Daoy (cell line): ENCODE measurements at regions not wholly inside any gene's neighbourhood (a gene's known extent, or its start where the extent isn't known, plus 50 kb on each side); places are given as distances from the start of the nearest gene placed in this dataset.

Experiments used
- DNase-seq: peaks from one replicate; pipeline ENCODE4 v3.0.0-alpha.2; 2015; ENCODE audit warnings: low read depth

DNA sequence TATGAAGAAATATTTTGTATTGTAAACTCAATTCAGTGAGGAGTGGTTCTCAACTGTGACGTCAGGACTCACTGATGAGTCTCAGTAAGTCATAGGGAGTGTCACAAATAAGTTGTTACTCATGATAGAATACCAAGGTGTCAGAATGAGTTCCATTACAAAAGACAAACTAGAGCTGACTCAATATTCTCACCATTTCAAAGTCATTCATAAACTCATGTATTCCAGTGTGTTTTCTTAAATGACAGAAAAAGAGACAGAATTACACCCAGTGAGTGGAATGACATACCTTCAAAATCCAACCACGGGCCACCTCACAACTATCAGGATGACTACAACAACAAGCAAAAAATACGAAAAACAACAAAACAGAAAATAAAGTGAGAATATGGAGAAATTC lies 321.5 kb downstream of the ENC1 start:
- no peak for DNase-seq

GRCh38 chr5:74316064-74316603 lies 324.4 kb downstream of the ENC1 start:
- DNase-seq: peak; percentile 98

GRCh38 chr5:74314906-74315305 lies 325.6 kb downstream of the ENC1 start:
- DNase-seq: no peak

DNA sequence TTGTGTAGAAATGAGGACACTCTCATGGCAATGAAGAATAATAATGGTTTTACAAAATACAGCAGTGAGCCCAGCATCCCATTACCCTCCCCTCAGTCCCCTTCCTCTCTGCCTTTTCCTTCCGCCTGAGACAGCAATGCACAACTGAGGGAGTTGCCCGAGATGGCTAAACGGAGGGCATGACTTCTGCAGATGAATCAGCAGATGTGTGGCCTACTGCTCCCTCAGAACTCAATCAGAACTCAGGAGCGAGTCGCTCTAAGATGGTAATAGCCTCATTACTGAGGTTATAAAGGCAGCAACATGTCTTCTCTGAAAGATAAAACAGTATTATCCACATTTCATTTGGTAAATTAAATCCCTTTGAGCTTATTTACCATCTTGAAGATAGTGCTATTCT lies 326.6 kb downstream of the ENC1 start:
- DNase-seq: peak; percentile 16

GRCh38 chr5:74312746-74313145 lies 327.8 kb downstream of the ENC1 start:
- no peak for DNase-seq

DNA sequence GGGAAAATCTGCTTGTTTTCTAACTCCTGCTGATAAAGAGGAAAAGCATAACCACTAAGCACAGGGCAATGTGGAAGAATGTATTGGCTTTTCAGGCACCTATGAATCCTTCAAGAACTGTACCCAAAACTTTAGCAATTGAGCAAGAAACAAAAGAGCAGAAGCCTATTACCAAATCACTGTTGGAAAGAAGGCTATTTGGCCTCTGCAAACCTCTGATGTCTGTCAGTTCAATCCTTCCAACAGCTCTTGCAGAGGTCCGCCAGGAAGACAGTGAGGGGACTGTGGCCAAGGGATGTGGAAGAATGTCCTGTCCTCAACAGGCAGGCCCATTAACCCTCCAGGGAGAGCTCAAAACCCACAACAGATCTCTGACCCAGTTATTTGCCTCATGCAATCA lies 328.6 kb downstream of the ENC1 start:
- no peak for DNase-seq

DNA sequence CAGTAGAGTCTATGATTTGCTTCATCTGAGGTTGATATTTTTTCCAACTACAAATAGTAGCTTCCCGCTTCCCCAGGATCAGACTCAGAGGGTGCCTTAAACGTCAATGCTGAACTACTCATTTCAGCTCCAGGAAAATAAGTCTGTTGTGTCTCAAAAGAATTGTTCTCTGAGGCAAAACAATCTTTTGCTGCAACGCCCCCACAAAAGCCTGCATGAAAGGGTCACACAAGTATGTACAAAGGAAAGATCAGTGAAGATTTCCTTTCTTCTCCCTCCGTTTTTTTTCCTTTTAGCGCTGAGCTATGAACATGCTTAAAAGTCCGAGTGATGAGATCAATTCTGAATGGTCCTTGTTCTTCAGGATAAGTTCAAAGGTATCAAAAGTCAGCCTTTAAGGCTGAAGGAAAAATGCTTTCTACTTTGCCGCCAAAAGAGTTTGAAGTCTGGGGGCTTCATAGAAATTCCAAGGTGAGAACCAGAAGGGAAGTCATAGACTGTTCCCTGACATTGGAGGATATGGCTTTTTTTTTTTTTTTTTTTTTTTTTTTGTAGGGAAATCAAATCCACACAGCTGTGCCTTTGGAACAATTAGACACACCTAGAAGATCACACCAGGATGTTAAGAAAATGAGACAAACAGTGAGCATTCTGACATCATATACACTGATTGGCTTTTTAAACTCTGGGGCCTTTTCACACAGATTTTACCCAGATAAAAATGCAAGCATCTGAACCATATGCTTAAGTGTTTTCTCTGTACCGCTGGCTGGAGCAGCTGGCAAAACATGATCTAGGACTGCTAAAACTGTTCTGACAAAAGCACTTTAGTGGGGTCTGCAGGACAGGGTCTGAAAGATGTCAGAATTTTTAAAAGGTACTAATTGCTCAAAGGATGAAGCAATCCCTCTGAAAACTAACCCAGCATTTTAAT lies 329.3 kb downstream of the ENC1 start:
- no peak for DNase-seq

- DNase-seq: peak; percentile 77
These were observed 330.1 kb downstream of the ENC1 start for GRCh38 chr5:74310386-74310785.

GRCh38 chr5:74309050-74309449 lies 331.5 kb downstream of the ENC1 start:
- no peak for DNase-seq

GRCh38 chr5:74306845-74307244 lies 333.7 kb downstream of the ENC1 start:
- DNase-seq: no peak

- DNase-seq: no peak
These were observed 336.0 kb downstream of the ENC1 start for GRCh38 chr5:74304536-74304935.

GRCh38 chr5:74303578-74303977 lies 336.9 kb downstream of the ENC1 start:
- DNase-seq: no peak

- DNase-seq: no peak
These were observed 339.0 kb downstream of the ENC1 start for GRCh38 chr5:74301576-74301975.

- DNase-seq: no peak
These were observed 339.6 kb downstream of the ENC1 start for GRCh38 chr5:74300808-74301389.

- no peak for DNase-seq
These were observed 340.7 kb downstream of the ENC1 start for GRCh38 chr5:74299833-74300232.

GRCh38 chr5:74296685-74297408 lies 343.7 kb downstream of the ENC1 start:
- peak; percentile 25 for DNase-seq

DNA sequence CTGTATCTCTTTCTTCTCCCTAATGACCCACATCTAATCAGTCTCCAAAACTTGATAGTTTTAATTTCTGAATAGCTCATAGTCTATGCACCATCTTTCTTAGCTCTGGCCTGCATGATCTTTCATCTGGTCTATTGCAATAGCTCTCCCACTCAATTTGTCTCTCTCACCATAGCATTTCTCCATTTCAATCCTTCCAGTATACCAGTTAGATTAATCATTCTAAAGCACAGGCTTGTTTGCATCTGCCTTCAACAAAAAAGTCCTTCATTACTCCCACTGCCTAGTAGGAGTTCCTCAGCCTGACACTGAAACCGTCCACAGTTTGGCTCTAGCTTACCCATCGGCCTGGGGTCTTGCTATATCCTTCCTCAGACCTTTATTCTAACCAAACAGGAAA lies 344.9 kb downstream of the ENC1 start:
- DNase-seq: no peak

DNA sequence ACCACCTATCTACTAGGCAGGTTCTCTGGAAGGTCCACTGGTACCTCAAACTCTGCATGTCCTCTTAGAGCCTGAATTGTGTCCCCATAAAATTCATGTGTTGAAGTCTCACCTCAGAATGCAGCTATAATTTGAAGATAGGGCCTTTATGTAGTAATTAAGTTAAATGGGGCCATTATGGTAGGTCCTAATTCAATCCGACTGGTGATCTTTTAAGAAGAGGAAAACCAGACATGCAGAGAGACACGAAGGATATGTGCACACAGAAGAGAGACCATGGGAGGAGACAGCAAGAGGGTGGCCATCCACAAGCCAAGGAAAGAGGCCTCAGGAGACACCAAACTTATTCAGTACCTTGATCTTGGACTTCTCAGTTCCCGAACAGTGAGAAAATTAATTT lies 345.4 kb downstream of the ENC1 start:
- no peak for DNase-seq

DNA sequence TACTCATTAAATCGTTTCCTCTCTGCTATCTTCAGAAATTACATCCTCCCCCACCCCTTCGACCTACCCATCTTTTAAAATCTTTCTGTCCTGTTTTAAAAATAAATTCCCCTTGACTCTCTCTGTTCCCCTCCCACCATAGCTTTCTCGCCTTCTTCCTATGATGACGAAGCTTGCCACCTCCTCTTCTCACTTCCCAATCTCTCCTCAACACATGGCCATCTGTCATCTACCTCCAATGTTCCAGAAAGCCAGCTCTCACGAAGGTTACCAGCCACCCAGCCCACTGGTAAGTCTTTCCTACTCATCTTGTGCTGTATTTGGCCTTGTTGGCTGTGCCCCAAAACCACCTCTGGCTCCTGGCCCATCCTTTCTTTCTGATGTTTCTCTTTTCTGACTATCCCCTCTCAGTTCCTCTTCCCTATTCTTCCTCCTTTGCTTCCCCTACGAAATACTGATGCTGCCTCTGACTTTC lies 346.3 kb downstream of the ENC1 start:
- peak; percentile 54 for DNase-seq

GRCh38 chr5:74293182-74293581 lies 347.3 kb downstream of the ENC1 start:
- DNase-seq: no peak

GRCh38 chr5:74290634-74291241 lies 349.8 kb downstream of the ENC1 start:
- peak; percentile 20 for DNase-seq

GRCh38 chr5:74289691-74290090 lies 350.8 kb downstream of the ENC1 start:
- no peak for DNase-seq
